GM12878 (cell line): ENCODE measurements at regions not wholly inside any gene's neighbourhood (a gene's known extent, or its start where the extent isn't known, plus 50 kb on each side); places are given as distances from the start of the nearest gene placed in this dataset.
A peak's percentile ranks its signal among the peaks of the same experiment; 100 is the strongest.

Source experiments
- ATAC-seq: fragments of 200-7000 bp; cut with Tn5 transposase; 3 replicates; pipeline ENCODE4 v1.9.1; 2020; ENCODE audit warnings: mild to moderate bottlenecking, moderate library complexity
- BruUV-seq: library from RNA; stranded (reverse); fragments of 400-500 nt; replicated peaks from 2 replicates; lab custom pipeline; 2021; lab: Mats Ljungman, UMichigan
- CTCF ChIA-PET: fragments of 300-600 bp; sonication (Branson Sonifier 250); formaldehyde crosslinking; extraction: SDS; loops from one replicate; lab custom pipeline; 2021; ENCODE audit warnings: inconsistent platforms; lab: Yijun Ruan, JAX
- POLR2A ChIA-PET: fragments of 350-600 bp; formaldehyde crosslinking; extraction: SDS; loops from one replicate; lab custom pipeline; 2021; ENCODE audit warnings: inconsistent platforms; lab: Charles Lee
- RAD21 ChIA-PET: fragments of 300-600 bp; sonication (Branson Sonifier 250); formaldehyde crosslinking; loops from one replicate; lab custom pipeline; 2023; ENCODE audit warnings: antibody characterized with exemption; ENCODE audit not compliant: unreplicated experiment; lab: Charles Lee
- SMC1A ChIA-PET: fragments of 300-600 bp; sonication (Branson Sonifier 250); formaldehyde crosslinking; loops from one replicate; lab custom pipeline; 2023; ENCODE audit not compliant: unreplicated experiment, uncharacterized antibody; lab: Charles Lee
- DNase-seq: peaks from one replicate; pipeline ENCODE4 v3.0.0-alpha.2; 2011; ENCODE audit warnings: low read depth, low spot score
- FAIRE-seq: peaks from 3 replicates; lab custom pipeline; 2011; peaks lifted over from hg19 to GRCh38; lab: Jason Lieb, UNC
- H2AFZ ChIP-seq: 2 replicates; pipeline ENCODE4 v1.6.0; 2011; ENCODE audit warnings: low read depth, low read length, control low read depth; ENCODE audit not compliant: control insufficient read depth
- H3K27ac ChIP-seq: 2 replicates; pipeline ENCODE4 v1.5.1; 2011; ENCODE audit warnings: control low read depth; ENCODE audit not compliant: control insufficient read depth, insufficient read depth
- H3K27me3 ChIP-seq, 2 experiments: replicated peaks in 1 of 2; 2 replicates each; pipeline versions ENCODE4 v1.6.0 to v1.6.1; 2011; ENCODE audit warnings: low read length in 1 of 2; ENCODE audit not compliant: control insufficient read depth in 2 of 2, insufficient read depth in 2 of 2
- H3K36me3 ChIP-seq, 2 experiments: 2 replicates each; pipeline ENCODE4 v1.5.1; 2011; ENCODE audit warnings: low read length in 1 of 2; ENCODE audit not compliant: control insufficient read depth in 2 of 2, insufficient read depth in 2 of 2
- H3K4me1 ChIP-seq: 2 replicates; pipeline ENCODE4 v1.6.1; 2011; ENCODE audit warnings: mild to moderate bottlenecking, low read length, moderate library complexity, mixed read lengths; ENCODE audit not compliant: control insufficient read depth, insufficient read depth
- H3K4me2 ChIP-seq: 2 replicates; pipeline ENCODE4 v1.6.0; 2011; ENCODE audit warnings: control low read depth; ENCODE audit not compliant: control insufficient read depth, insufficient read depth
- H3K4me3 ChIP-seq: fragments of 200-600 bp; sonication (generic); 2 replicates; pipeline ENCODE4 v1.5.1; 2016
- H3K79me2 ChIP-seq: 2 replicates; pipeline ENCODE4 v1.6.0; 2011; ENCODE audit warnings: low read length; ENCODE audit not compliant: control insufficient read depth, insufficient read depth
- H3K9ac ChIP-seq: 2 replicates; pipeline ENCODE4 v1.8.0; 2011; ENCODE audit warnings: low read length, control low read depth, mixed read lengths; ENCODE audit not compliant: control insufficient read depth, insufficient read depth
- H3K9me3 ChIP-seq: replicated peaks from 3 replicates; pipeline ENCODE4 v1.5.1; 2011; ENCODE audit warnings: mild to moderate bottlenecking, low read length; ENCODE audit not compliant: control insufficient read depth, insufficient read depth
- H4K20me1 ChIP-seq: 2 replicates; pipeline ENCODE4 v1.6.0; 2011; ENCODE audit not compliant: control insufficient read depth, insufficient read depth
- ATF2 ChIP-seq: IDR thresholded peaks from 2 replicates; pipeline ENCODE4 v1.6.1; 2012; ENCODE audit warnings: low read length, inconsistent platforms
- ATF7 ChIP-seq: fragments of 450-650 bp; IDR thresholded peaks from 2 replicates; pipeline ENCODE4 v1.6.1; 2016; ENCODE audit warnings: low read depth, mild to moderate bottlenecking
- CTCF ChIP-seq, 3 experiments: IDR thresholded peaks in 2 of 3; conservative IDR thresholded peaks in 1 of 3; 2 replicates each; pipeline ENCODE4 v1.5.1; 2011; ENCODE audit warnings: low read depth in 3 of 3, low read length in 3 of 3, mild to moderate bottlenecking in 3 of 3, control low read depth in 2 of 3, moderate library complexity in 2 of 3, inconsistent platforms in 1 of 3, mixed read lengths in 1 of 3; ENCODE audit not compliant: control insufficient read depth in 2 of 3, insufficient read depth in 1 of 3; ENCODE audit errors: extremely low read depth in 1 of 3
- ELK1 ChIP-seq: IDR thresholded peaks from 2 replicates; pipeline ENCODE4 v1.6.1; 2012; ENCODE audit warnings: low read depth, low read length, improper control_type of control experiment
- HDAC2 ChIP-seq: fragments of 200-600 bp; sonication (generic); IDR thresholded peaks from 2 replicates; pipeline ENCODE4 v1.6.1; 2017
- KDM1A ChIP-seq: fragments of 200-600 bp; sonication (generic); IDR thresholded peaks from 2 replicates; pipeline ENCODE4 v1.6.1; 2016; ENCODE audit warnings: borderline replicate concordance
- MAX ChIP-seq: IDR thresholded peaks from 2 replicates; pipeline ENCODE4 v1.6.1; 2012; ENCODE audit warnings: low read depth, low read length, improper control_type of control experiment
- SKIL ChIP-seq: fragments of 450-650 bp; IDR thresholded peaks from 2 replicates; pipeline ENCODE4 v1.6.1; 2017; ENCODE audit warnings: mild to moderate bottlenecking, low read depth, inconsistent platforms; ENCODE audit not compliant: poor library complexity, severe bottlenecking
- SRF ChIP-seq, 2 experiments: IDR thresholded peaks; 2 replicates each; pipeline ENCODE4 v1.6.1; 2011; ENCODE audit warnings: low read depth in 2 of 2, low read length in 2 of 2, mild to moderate bottlenecking in 1 of 2, moderate library complexity in 1 of 2
- WGBS: methylation state at CpG from one replicate; pipeline ENCODE4 v1.1.6; 2016; ENCODE audit warnings: low lambda C conversion rate; ENCODE audit not compliant: insufficient replicate concordance, insufficient coverage; ENCODE audit errors: missing lambda C conversion rate; 5-methylcytosine and 5-hydroxymethylcytosine counted together
- in situ Hi-C: fragments of 300-500 bp; cut with MboI; formaldehyde crosslinking; loops from 9 replicates; pipeline ENCODE4 v1.14.3; 2018; ENCODE audit warnings: mixed read lengths
- intact Hi-C: fragments of 100-400 bp; cut with micrococcal nuclease; formaldehyde crosslinking; loops from one replicate; pipeline ENCODE4 v1.14.2; 2022; ENCODE audit not compliant: unreplicated experiment

GRCh38 chr6:77361018-77361417 lies 102.3 kb downstream of the HTR1B start:
- H3K4me1 ChIP-seq, result no peaks in the 10 kb centered on the region
- no peaks in the 10 kb centered on the region for H3K36me3 ChIP-seq
- no peaks in the 10 kb centered on the region for H3K27me3 ChIP-seq
- H3K79me2 ChIP-seq, result no peaks in the 10 kb centered on the region
- ATAC-seq (peak; percentile 80), DNase-seq (no peak), FAIRE-seq (no peak)
- no peak overlapping the region for H3K27ac ChIP-seq
- no peak overlapping the region for H3K4me3 ChIP-seq
- no peak overlapping the region for H2AFZ ChIP-seq
- no peak overlapping the region for H3K9ac ChIP-seq
- BruUV-seq, result no TSS peak
- CTCF ChIA-PET, result interaction anchor here (0.9 to 1.5 kb wide), 5 partner anchors 9 to 99 kb away, joined by 3 to 6 read pairs (median 3); no protein-coding TSS in a partner anchor
- intact Hi-C loops (no loop called here), in situ Hi-C loops (no loop called here)
- H4K20me1 ChIP-seq, result no peaks in the 10 kb centered on the region
- SMC1A ChIA-PET, result interaction anchor here (0.6 to 1.9 kb wide), 12 partner anchors 9 to 91 kb away, joined by 3 to 8 read pairs (median 4); no protein-coding TSS in a partner anchor
- TF ChIP-seq ELK1, result no peak
- 0 out of 2 replicates have a peak, but pooled peaks have one; percentile 38 for TF ChIP-seq ATF2
- TF ChIP-seq CTCF (IDR thresholded peaks at IDR 0.05 in 2 of 3, conservative IDR thresholded peaks at IDR 0.05 in 1 of 3; ENCODE audit: control insufficient read depth in 2 of 3, extremely low read depth in 1 of 3, insufficient read depth in 1 of 3, low read depth in 3 of 3, low read length in 3 of 3), result no peak
- no peak for TF ChIP-seq SKIL
- no peak for TF ChIP-seq SRF (IDR thresholded peaks at IDR 0.05; ENCODE audit: low read depth in 2 of 2, low read length in 2 of 2)
- no peak for TF ChIP-seq MAX
- TF ChIP-seq HDAC2, result no peak
- TF ChIP-seq KDM1A, result no peak
- peak; percentile 85 for TF ChIP-seq ATF7
- POLR2A ChIA-PET, result interaction anchor here (1.0 to 1.3 kb wide), 2 partner anchors 9 to 52 kb away, joined by 3 to 5 read pairs; no protein-coding TSS in a partner anchor
- WGBS, result 44% methylated on average over 1 of the region's 1 CpG
- H3K4me2 ChIP-seq, result no peak overlapping the region
- RAD21 ChIA-PET, result interaction anchor here (0.5 to 1.1 kb wide), 3 partner anchors 14 to 287 kb away, joined by 3 read pairs; no protein-coding TSS in a partner anchor
- no peaks in the 10 kb centered on the region for H3K9me3 ChIP-seq
